ENCODE measurements at regions not wholly inside any gene's neighbourhood (a gene's known extent, or its start where the extent isn't known, plus 50 kb on each side); places are given as distances from the start of the nearest gene placed in this dataset.

- TF ChIP-seq CTCF (IDR thresholded peaks at IDR 0.05): no peak
- TF ChIP-seq POLR2A (IDR thresholded peaks at IDR 0.05): no peak
Measured at GRCh38 chr7:46279290-46279689, 358.2 kb upstream of the IGFBP3 start.

All from adrenal gland (tissue), 5 donors.